HepG2 (cell line): ENCODE measurements at regions not wholly inside any gene's neighbourhood (a gene's known extent, or its start where the extent isn't known, plus 50 kb on each side); places are given as distances from the start of the nearest gene placed in this dataset.

Experiments
- ATAC-seq: fragments of 200-7000 bp; cut with Tn5 transposase; 3 replicates; pipeline ENCODE4 v1.9.1; 2020; ENCODE audit warnings: mild to moderate bottlenecking, moderate library complexity
- BruUV-seq: library from RNA; stranded (reverse); fragments of 400-500 nt; replicated peaks from 2 replicates; lab custom pipeline; 2021; lab: Mats Ljungman, UMichigan
- CTCF ChIA-PET: fragments of 300-600 bp; formaldehyde crosslinking; extraction: SDS; loops from one replicate; lab custom pipeline; 2021; ENCODE audit warnings: low total read pairs, inconsistent platforms, low intra/inter-chr PET ratio; lab: Yijun Ruan, JAX
- POLR2A ChIA-PET: fragments of 350-600 bp; sonication (Branson Sonifier 250); formaldehyde crosslinking; loops from one replicate; lab custom pipeline; 2020; ENCODE audit warnings: antibody characterized with exemption, inconsistent platforms; lab: Yijun Ruan, JAX
- DNase-seq: peaks from one replicate; pipeline ENCODE4 v3.0.0-alpha.2; 2015; ENCODE audit warnings: low spot score
- FAIRE-seq: peaks from 3 replicates; lab custom pipeline; 2011; peaks lifted over from hg19 to GRCh38; lab: Jason Lieb, UNC
- H2AFZ ChIP-seq: one replicate; pipeline ENCODE4 v1.6.1; 2011; ENCODE audit warnings: low read length, inconsistent platforms
- H3K27ac ChIP-seq: fragments of 300-600 bp; 3 replicates; pipeline ENCODE4 v1.8.0; 2011; ENCODE audit warnings: mixed run types, mild to moderate bottlenecking, mixed read lengths, low read length, inconsistent platforms; ENCODE audit not compliant: insufficient read depth; ENCODE audit errors: extremely low read length
- H3K27me3 ChIP-seq, 2 experiments: fragments of 200-600 bp in 1 of 2; 2 replicates in 1 of 2; 3 replicates in 1 of 2; pipeline versions ENCODE4 v1.6.0 to v1.8.0; 2011; ENCODE audit warnings: low read length in 2 of 2, mild to moderate bottlenecking in 2 of 2, moderate library complexity in 2 of 2, inconsistent platforms in 1 of 2; ENCODE audit not compliant: insufficient read depth in 2 of 2, control insufficient read depth in 1 of 2
- H3K36me3 ChIP-seq, 2 experiments: fragments of 200-600 bp in 1 of 2; replicated peaks in 1 of 2; 2 replicates in 1 of 2; 3 replicates in 1 of 2; pipeline versions ENCODE4 v1.5.1 to v1.8.0; 2011; ENCODE audit warnings: low read length in 2 of 2, inconsistent platforms in 1 of 2; ENCODE audit not compliant: insufficient read depth in 2 of 2, control insufficient read depth in 1 of 2
- H3K4me1 ChIP-seq: 2 replicates; pipeline ENCODE4 v1.5.1; 2012; ENCODE audit warnings: low read length, inconsistent platforms; ENCODE audit not compliant: insufficient read depth
- H3K4me2 ChIP-seq: 2 replicates; pipeline ENCODE4 v1.6.0; 2011; ENCODE audit warnings: low read depth, low read length, inconsistent platforms
- H3K4me3 ChIP-seq, 3 experiments: fragments of 200-600 bp in 1 of 3; sonication (generic), shearing (Covaris generic) in 1 of 3; replicated peaks in 1 of 3; 2 replicates each; pipeline ENCODE4 v1.5.1; 2011 to 2016; ENCODE audit warnings: low read length in 3 of 3, inconsistent platforms in 2 of 3, low read depth in 2 of 3, mild to moderate bottlenecking in 2 of 3, control low read depth in 1 of 3, mixed read lengths in 1 of 3; ENCODE audit not compliant: insufficient read depth in 1 of 3
- H3K79me2 ChIP-seq: one replicate; pipeline ENCODE4 v1.6.1; 2011; ENCODE audit warnings: low read length, inconsistent platforms; ENCODE audit not compliant: insufficient read depth
- H3K9ac ChIP-seq: 2 replicates; pipeline ENCODE4 v1.6.0; 2011; ENCODE audit warnings: mild to moderate bottlenecking, low read depth, low read length, inconsistent platforms; ENCODE audit not compliant: insufficient read depth
- H3K9me3 ChIP-seq: 2 replicates; pipeline ENCODE4 v1.5.1; 2012; ENCODE audit warnings: mild to moderate bottlenecking, low read length
- H4K20me1 ChIP-seq: 2 replicates; pipeline ENCODE4 v1.6.0; 2011; ENCODE audit warnings: inconsistent platforms, mild to moderate bottlenecking, low read length, moderate library complexity; ENCODE audit not compliant: insufficient read depth
- CEBPB ChIP-seq: IDR thresholded peaks from 2 replicates; pipeline ENCODE4 v1.6.1; 2011; ENCODE audit warnings: low read depth, low read length, improper control_type of control experiment, borderline replicate concordance
- DNMT1 ChIP-seq: sonication (generic); formaldehyde crosslinking; IDR thresholded peaks from 2 replicates; pipeline ENCODE4 v1.5.1; 2020; ENCODE audit warnings: mild to moderate bottlenecking, missing genetic modification reagents
- EP300 ChIP-seq, 3 experiments: sonication (generic) in 1 of 3; formaldehyde crosslinking in 1 of 3; IDR thresholded peaks; 2 replicates each; pipeline versions ENCODE4 v1.5.1 to v1.6.1; 2011 to 2020; ENCODE audit warnings: low read depth in 2 of 3, low read length in 2 of 3, borderline replicate concordance in 1 of 3, improper control_type of control experiment in 1 of 3, mild to moderate bottlenecking in 1 of 3, missing genetic modification reagents in 1 of 3, moderate library complexity in 1 of 3
- FIP1L1 ChIP-seq: fragments of 200-400 bp; formaldehyde crosslinking; IDR thresholded peaks from 2 replicates; pipeline ENCODE4 v1.6.1; 2018; ENCODE audit warnings: low read depth, mild to moderate bottlenecking, low read length, moderate library complexity, borderline replicate concordance; ENCODE audit not compliant: insufficient read depth
- NCOA5 ChIP-seq: sonication (generic); formaldehyde crosslinking; IDR thresholded peaks from 2 replicates; pipeline ENCODE4 v1.4.0; 2020; ENCODE audit warnings: missing genetic modification reagents
- SP140L ChIP-seq: sonication (generic); formaldehyde crosslinking; IDR thresholded peaks from 2 replicates; pipeline ENCODE4 v1.4.0; 2020; ENCODE audit warnings: missing genetic modification reagents, borderline replicate concordance
- SP4 ChIP-seq: sonication (generic); formaldehyde crosslinking; IDR thresholded peaks from 2 replicates; pipeline ENCODE4 v1.8.1; 2023; ENCODE audit warnings: mild to moderate bottlenecking, missing genetic modification reagents
- ZNF12 ChIP-seq: sonication (generic); formaldehyde crosslinking; IDR thresholded peaks from 2 replicates; pipeline ENCODE4 v1.5.0; 2020; ENCODE audit warnings: missing genetic modification reagents
- ZNF546 ChIP-seq: sonication (generic); formaldehyde crosslinking; conservative IDR thresholded peaks from 2 replicates; pipeline ENCODE4 v1.8.1; 2023; ENCODE audit warnings: mild to moderate bottlenecking, missing genetic modification reagents
- ZNF781 ChIP-seq: sonication (generic); formaldehyde crosslinking; IDR thresholded peaks from 2 replicates; pipeline ENCODE4 v1.5.1; 2020; ENCODE audit warnings: borderline replicate concordance, mild to moderate bottlenecking, missing genetic modification reagents; ENCODE audit errors: not compliant biosample characterization
- ZNF782 ChIP-seq: sonication (generic); formaldehyde crosslinking; IDR thresholded peaks from 2 replicates; pipeline ENCODE4 v1.4.0; 2020; ENCODE audit warnings: missing genetic modification reagents, mild to moderate bottlenecking, borderline replicate concordance
- ZSCAN25 ChIP-seq: sonication (generic); formaldehyde crosslinking; IDR thresholded peaks from 2 replicates; pipeline ENCODE4 v1.8.0; 2022; ENCODE audit warnings: mild to moderate bottlenecking, missing genetic modification reagents
- ZZZ3 ChIP-seq: sonication (generic); formaldehyde crosslinking; IDR thresholded peaks from 2 replicates; pipeline ENCODE4 v1.4.0; 2020; ENCODE audit warnings: missing genetic modification reagents, mild to moderate bottlenecking, borderline replicate concordance
- WGBS: methylation state at CpG from one replicate; pipeline ENCODE4 v1.1.6; 2017; ENCODE audit warnings: low lambda C conversion rate; 5-methylcytosine and 5-hydroxymethylcytosine counted together
- in situ Hi-C: cut with HindIII; loops from 2 replicates; pipeline ENCODE4 v1.10.0; 2017; ENCODE audit warnings: low pct_unique_long_range_greater_than_20kb; ENCODE audit not compliant: extremely low pct_ligation_motif_present
- intact Hi-C: fragments of 100-400 bp; cut with micrococcal nuclease; formaldehyde crosslinking; loops from one replicate; pipeline ENCODE4 v1.10.0; 2022; ENCODE audit not compliant: unreplicated experiment
- TF ChIP-seq, protein P1 (sequence below): sonication (generic); formaldehyde crosslinking; IDR thresholded peaks from 2 replicates; pipeline ENCODE4 v1.4.0; 2020; ENCODE audit warnings: mild to moderate bottlenecking, missing genetic modification reagents

GRCh38 chr9:134585021-134585561 is 56.5 kb upstream of the COL5A1 start:
- no peak for FAIRE-seq
- Histone ChIP-seq H3K4me2 (no peak overlapping the region), H3K4me1 (peaks cover 1% of the 10 kb centered on the region; the same call in 1 of the 2 replicates), H3K36me3 (no peaks in the 10 kb centered on the region), H2AFZ (no peak overlapping the region), H3K9me3 (no peaks in the 10 kb centered on the region), H3K4me3 (no peak overlapping the region), H3K27me3 (peaks cover 0 to 22% of the 10 kb centered on the region in 2 experiments; a peak in 3 of 5 replicates), H4K20me1 (no peaks in the 10 kb centered on the region), H3K79me2 (no peaks in the 10 kb centered on the region), H3K9ac (no peak overlapping the region), H3K27ac (no peak overlapping the region)
- no peak for TF ChIP-seq CEBPB
- TF ChIP-seq ZNF781 (CRISPR knock-in tag), result no peak
- no peak for TF ChIP-seq FIP1L1
- no peak for TF ChIP-seq ZSCAN25
- TF ChIP-seq ZNF12, result no peak
- no peak for TF ChIP-seq SP4
- TF ChIP-seq DNMT1 (CRISPR knock-in tag), result no peak
- ChIA-PET POLR2A (no interaction called here), CTCF (no interaction called here)
- no peak for DNase-seq
- in situ Hi-C loops (no loop called here), intact Hi-C loops (no loop called here)
- no peak for ATAC-seq
- BruUV-seq, result no TSS peak
- 47% methylated on average over 3 of the region's 18 CpGs for WGBS

DNA sequence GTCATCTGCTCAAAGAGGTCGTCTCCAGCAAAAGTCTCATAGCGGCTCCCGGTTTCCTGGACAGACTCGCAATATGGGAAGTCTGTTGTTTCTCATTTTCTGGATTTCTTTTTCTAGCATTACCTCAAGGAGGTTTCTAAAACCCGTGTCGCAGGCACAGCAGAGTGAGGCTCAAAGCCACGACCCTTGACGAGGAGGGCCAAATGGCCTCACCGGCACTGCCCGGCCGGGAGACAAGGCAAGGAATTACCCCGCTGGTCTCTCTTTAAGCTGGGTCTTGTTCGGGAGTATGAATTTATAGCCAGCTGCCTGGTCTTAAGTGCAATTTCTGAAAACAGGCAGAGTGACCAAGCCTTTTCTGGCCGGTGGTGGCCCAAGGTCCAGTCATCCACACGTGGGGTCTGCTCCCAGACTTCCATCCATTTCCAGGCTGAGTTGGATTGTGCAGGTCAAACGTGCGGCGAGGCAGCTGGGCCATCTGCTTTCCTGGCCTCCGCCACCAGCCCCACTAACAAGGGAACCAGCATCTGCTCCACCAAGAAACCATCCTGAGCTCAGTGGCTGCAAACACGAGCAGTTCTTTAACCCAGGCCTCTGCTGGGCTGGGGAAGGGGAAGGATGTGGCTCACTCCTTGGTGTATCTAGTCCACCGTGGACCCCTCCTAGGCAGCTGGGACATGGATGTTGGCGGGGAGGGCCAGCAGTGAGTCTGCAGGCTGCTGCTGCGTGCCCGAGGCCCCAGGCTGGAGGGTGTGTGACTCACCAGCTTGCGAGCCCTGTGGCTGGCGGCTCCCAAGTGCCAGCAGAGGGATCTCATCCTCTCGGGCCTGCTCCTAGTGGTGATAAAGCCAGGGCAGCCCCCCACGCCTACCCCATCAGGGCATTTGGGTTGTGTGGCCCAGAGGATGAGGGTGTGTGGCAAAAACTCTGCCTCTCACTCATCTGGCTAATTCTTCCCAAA is 55.6 kb upstream of the COL5A1 start:
- ATAC-seq (no peak; the same call in 2 of the 3 replicates), DNase-seq (no peak), FAIRE-seq (no peak)
- Histone ChIP-seq H3K9me3 (no peaks in the 10 kb centered on the region), H3K4me3 (no peak overlapping the region), H3K27ac (no peak overlapping the region), H3K27me3 (peaks cover 0 to 22% of the 10 kb centered on the region in 2 experiments; a peak in 3 of 5 replicates), H3K9ac (no peak overlapping the region), H3K4me2 (no peak overlapping the region), H3K79me2 (no peaks in the 10 kb centered on the region), H2AFZ (no peak overlapping the region), H3K36me3 (no peaks in the 10 kb centered on the region), H4K20me1 (no peaks in the 10 kb centered on the region), H3K4me1 (peaks cover 11% of the 10 kb centered on the region)
- POLR2A ChIA-PET, result no interaction called here
- intact Hi-C loops (no loop called here), in situ Hi-C loops (no loop called here)
- CTCF ChIA-PET, result no interaction called here
- 35% methylated on average over 16 of the region's 28 CpGs for WGBS
- BruUV-seq, result no TSS peak
- TF ChIP-seq NCOA5 (CRISPR knock-in tag) (no peak), ZNF546 (CRISPR knock-in tag) (no peak), EP300 (IDR thresholded peaks at IDR 0.05; ENCODE audit: low read depth in 2 of 2, low read length in 2 of 2) (no peak), EP300 (CRISPR knock-in tag; IDR thresholded peaks at IDR 0.05; ENCODE audit: borderline replicate concordance) (no peak), ZNF782 (no peak), SP140L (CRISPR knock-in tag) (no peak), ZZZ3 (CRISPR knock-in tag) (no peak)
- TF ChIP-seq, protein P1, sequence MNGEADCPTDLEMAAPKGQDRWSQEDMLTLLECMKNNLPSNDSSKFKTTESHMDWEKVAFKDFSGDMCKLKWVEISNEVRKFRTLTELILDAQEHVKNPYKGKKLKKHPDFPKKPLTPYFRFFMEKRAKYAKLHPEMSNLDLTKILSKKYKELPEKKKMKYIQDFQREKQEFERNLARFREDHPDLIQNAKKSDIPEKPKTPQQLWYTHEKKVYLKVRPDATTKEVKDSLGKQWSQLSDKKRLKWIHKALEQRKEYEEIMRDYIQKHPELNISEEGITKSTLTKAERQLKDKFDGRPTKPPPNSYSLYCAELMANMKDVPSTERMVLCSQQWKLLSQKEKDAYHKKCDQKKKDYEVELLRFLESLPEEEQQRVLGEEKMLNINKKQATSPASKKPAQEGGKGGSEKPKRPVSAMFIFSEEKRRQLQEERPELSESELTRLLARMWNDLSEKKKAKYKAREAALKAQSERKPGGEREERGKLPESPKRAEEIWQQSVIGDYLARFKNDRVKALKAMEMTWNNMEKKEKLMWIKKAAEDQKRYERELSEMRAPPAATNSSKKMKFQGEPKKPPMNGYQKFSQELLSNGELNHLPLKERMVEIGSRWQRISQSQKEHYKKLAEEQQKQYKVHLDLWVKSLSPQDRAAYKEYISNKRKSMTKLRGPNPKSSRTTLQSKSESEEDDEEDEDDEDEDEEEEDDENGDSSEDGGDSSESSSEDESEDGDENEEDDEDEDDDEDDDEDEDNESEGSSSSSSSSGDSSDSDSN (CRISPR knock-in tag), result no peak
